ENCODE measurements at regions not wholly inside any gene's neighbourhood (a gene's known extent, or its start where the extent isn't known, plus 50 kb on each side); places are given as distances from the start of the nearest gene placed in this dataset.

DNA sequence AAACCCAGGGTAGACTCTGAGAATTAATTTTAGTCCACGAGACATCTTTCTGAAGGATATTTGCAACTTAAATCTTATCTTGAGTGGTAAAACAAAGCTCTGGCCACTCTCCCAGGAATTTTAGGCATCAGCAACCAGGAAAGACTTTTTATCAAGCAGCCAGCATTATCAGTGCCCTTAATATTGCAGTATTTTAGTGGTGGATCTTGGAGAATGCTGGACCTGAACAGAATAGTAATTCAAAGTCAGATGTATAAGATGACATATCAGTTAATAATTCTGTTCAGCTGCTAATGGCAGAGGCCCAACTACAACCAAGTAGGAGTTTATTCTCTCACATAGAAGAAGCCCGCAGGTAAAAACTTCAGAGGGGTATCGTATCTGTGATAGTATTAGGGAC, 59.0 kb upstream of the CRY1 start:
- no peak for TF ChIP-seq POLR2A (IDR thresholded peaks at IDR 0.05)
- TF ChIP-seq, protein P1, sequence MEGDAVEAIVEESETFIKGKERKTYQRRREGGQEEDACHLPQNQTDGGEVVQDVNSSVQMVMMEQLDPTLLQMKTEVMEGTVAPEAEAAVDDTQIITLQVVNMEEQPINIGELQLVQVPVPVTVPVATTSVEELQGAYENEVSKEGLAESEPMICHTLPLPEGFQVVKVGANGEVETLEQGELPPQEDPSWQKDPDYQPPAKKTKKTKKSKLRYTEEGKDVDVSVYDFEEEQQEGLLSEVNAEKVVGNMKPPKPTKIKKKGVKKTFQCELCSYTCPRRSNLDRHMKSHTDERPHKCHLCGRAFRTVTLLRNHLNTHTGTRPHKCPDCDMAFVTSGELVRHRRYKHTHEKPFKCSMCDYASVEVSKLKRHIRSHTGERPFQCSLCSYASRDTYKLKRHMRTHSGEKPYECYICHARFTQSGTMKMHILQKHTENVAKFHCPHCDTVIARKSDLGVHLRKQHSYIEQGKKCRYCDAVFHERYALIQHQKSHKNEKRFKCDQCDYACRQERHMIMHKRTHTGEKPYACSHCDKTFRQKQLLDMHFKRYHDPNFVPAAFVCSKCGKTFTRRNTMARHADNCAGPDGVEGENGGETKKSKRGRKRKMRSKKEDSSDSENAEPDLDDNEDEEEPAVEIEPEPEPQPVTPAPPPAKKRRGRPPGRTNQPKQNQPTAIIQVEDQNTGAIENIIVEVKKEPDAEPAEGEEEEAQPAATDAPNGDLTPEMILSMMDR (IDR thresholded peaks at IDR 0.05) = no peak

Data from body of pancreas (tissue), 4 donors.